Brain microvascular endothelial cell (primary cell): ENCODE measurements at regions not wholly inside any gene's neighbourhood (a gene's known extent, or its start where the extent isn't known, plus 50 kb on each side); places are given as distances from the start of the nearest gene placed in this dataset.

Experiments
- DNase-seq: peaks from one replicate; pipeline ENCODE4 v3.0.0-alpha.2; 2020
- H3K27ac ChIP-seq: fragments of 250-450 bp; sonication (Bioruptor Pico); 2 replicates; pipeline ENCODE4 v1.5.1; 2020; ENCODE audit warnings: mild to moderate bottlenecking, moderate library complexity
- H3K27me3 ChIP-seq: fragments of 250-450 bp; sonication (Bioruptor Pico); replicated peaks from 2 replicates; pipeline ENCODE4 v1.5.1; 2020; ENCODE audit warnings: mild to moderate bottlenecking
- H3K36me3 ChIP-seq: fragments of 250-450 bp; sonication (Bioruptor Pico); replicated peaks from 2 replicates; pipeline ENCODE4 v1.5.1; 2020; ENCODE audit warnings: mild to moderate bottlenecking
- H3K4me3 ChIP-seq: 2 replicates; pipeline ENCODE4 v1.5.1; 2011; ENCODE audit warnings: low read depth, mild to moderate bottlenecking, control low read depth, low read length, moderate library complexity
- CTCF ChIP-seq: IDR thresholded peaks from 2 replicates; pipeline ENCODE4 v1.5.1; 2011; ENCODE audit warnings: low read depth, mild to moderate bottlenecking, moderate library complexity, low read length, control low read depth, inconsistent platforms; ENCODE audit errors: missing control alignments
- in situ Hi-C: cut with HindIII; loops from 2 replicates; pipeline ENCODE4 v1.10.0; 2017; ENCODE audit warnings: low sequenced_read_pairs, low pct_ligation_motif_present

DNA sequence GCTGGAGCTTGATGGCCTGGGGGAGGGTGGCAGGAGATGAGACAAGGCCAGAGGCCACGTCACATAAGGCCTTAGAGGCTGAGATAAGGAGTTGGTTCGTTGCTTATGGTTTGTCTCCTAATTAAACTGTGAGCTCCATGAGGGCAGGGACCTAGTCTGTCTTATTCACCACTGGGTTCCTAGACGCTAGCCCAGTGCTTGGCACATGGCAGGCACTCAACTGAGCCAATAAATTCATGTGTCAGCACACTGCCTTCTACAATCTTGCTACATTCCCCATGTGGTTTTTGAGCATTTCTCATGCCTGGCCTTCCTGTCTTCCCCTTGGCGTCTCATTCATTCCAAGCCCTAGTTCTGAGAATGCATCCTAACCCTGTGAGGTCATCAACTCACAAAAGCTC is 92.5 kb upstream of the MED13L start:
- Histone ChIP-seq H3K4me3 (no peak overlapping the region), H3K36me3 (no peaks in the 10 kb centered on the region), H3K27ac (no peak overlapping the region), H3K27me3 (no peaks in the 10 kb centered on the region)
- in situ Hi-C loops = no loop called here
- peak; percentile 86 for DNase-seq
- no peak for TF ChIP-seq CTCF

GRCh38 chr12:116370886-116371580 is 93.5 kb upstream of the MED13L start:
- no peaks in the 10 kb centered on the region for H3K27me3 ChIP-seq
- DNase-seq = no peak
- no peaks in the 10 kb centered on the region for H3K36me3 ChIP-seq
- no peak overlapping the region for H3K4me3 ChIP-seq
- H3K27ac ChIP-seq = no peak overlapping the region
- in situ Hi-C loops = no loop called here
- no peak for TF ChIP-seq CTCF

GRCh38 chr12:116372815-116373214 is 95.3 kb upstream of the MED13L start:
- Histone ChIP-seq H3K27me3 (no peaks in the 10 kb centered on the region), H3K36me3 (no peaks in the 10 kb centered on the region), H3K27ac (no peak overlapping the region), H3K4me3 (no peak overlapping the region)
- TF ChIP-seq CTCF = no peak
- in situ Hi-C loops = no loop called here
- DNase-seq = no peak

GRCh38 chr12:116373572-116374206 is 96.2 kb upstream of the MED13L start:
- Histone ChIP-seq H3K36me3 (no peaks in the 10 kb centered on the region), H3K27ac (no peak overlapping the region), H3K27me3 (no peaks in the 10 kb centered on the region), H3K4me3 (no peak overlapping the region)
- DNase-seq = no peak
- in situ Hi-C loops = no loop called here
- TF ChIP-seq CTCF = no peak

GRCh38 chr12:116374207-116374606 is 96.7 kb upstream of the MED13L start:
- in situ Hi-C loops = no loop called here
- no peaks in the 10 kb centered on the region for H3K36me3 ChIP-seq
- H3K27me3 ChIP-seq = no peaks in the 10 kb centered on the region
- no peak for DNase-seq
- H3K27ac ChIP-seq = no peak overlapping the region
- TF ChIP-seq CTCF = no peak
- H3K4me3 ChIP-seq = no peak overlapping the region

GRCh38 chr12:116375278-116375842 is 97.9 kb upstream of the MED13L start:
- no peak overlapping the region for H3K4me3 ChIP-seq
- DNase-seq = no peak
- TF ChIP-seq CTCF = no peak
- no peaks in the 10 kb centered on the region for H3K36me3 ChIP-seq
- H3K27me3 ChIP-seq = no peaks in the 10 kb centered on the region
- in situ Hi-C loops = no loop called here
- H3K27ac ChIP-seq = no peak overlapping the region
